ENCODE measurements at regions not wholly inside any gene's neighbourhood (a gene's known extent, or its start where the extent isn't known, plus 50 kb on each side); places are given as distances from the start of the nearest gene placed in this dataset.
"Not testable (repeated sequence)": the region's sequence is repeated elsewhere in the genome, so short reads cannot be mapped to it uniquely, and the experiment has no call there.

DNA sequence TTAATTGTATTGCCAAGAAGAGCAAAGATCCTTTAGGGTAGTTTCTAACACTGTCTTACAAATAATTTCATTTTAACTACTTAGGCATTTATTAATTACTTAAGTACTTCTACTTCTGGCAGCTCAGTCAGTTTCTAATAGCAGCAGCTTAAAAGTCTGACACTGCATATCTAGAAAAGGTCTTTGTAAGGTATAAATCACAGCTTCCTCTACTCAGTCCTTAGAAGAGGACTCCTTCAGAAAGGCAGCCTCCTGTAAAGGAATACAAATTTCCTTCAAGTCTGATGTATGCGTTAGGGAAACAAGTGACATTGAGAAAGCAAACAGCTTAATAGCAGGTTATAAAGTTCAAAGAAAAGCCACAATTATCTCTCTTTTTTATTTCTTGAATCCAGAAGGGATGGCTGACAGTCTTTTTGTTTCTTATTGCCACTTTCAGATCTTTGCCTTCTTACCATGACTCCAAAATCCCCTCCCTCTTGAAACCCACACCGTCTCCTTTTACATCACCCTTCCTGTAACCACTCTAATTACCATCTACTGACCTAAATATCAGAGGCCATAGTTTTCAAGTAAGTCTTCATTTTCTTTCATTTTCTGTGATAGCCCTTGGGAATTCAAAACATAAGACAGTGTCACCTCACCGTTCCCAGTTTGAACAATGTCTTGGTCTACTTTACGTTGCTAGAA lies 109.5 kb downstream of the CGGBP1 start:
- Histone ChIP-seq H3K79me2 (ENCODE audit: insufficient read depth, low read length) (no peaks in the 10 kb centered on the region), H3K9me3 (ENCODE audit: low read depth, low read length) (no peaks in the 10 kb centered on the region), H3K27ac (ENCODE audit: low read depth, low read length) (no peak overlapping the region), H3K4me3 (ENCODE audit: insufficient read depth, low read length) (no peak overlapping the region), H3K4me2 (ENCODE audit: insufficient read depth, low read length) (no peak overlapping the region), H3K4me1 (ENCODE audit: insufficient read depth, low read length) (no peaks in the 10 kb centered on the region), H3K36me3 (ENCODE audit: insufficient read depth, low read length) (no peaks in the 10 kb centered on the region), H4K20me1 (ENCODE audit: insufficient read depth, low read length) (no peaks in the 10 kb centered on the region), H2AFZ (ENCODE audit: low read length) (no peak overlapping the region), H3K27me3 (ENCODE audit: insufficient read depth, low read length) (no peaks in the 10 kb centered on the region)
- TF ChIP-seq, protein P1, sequence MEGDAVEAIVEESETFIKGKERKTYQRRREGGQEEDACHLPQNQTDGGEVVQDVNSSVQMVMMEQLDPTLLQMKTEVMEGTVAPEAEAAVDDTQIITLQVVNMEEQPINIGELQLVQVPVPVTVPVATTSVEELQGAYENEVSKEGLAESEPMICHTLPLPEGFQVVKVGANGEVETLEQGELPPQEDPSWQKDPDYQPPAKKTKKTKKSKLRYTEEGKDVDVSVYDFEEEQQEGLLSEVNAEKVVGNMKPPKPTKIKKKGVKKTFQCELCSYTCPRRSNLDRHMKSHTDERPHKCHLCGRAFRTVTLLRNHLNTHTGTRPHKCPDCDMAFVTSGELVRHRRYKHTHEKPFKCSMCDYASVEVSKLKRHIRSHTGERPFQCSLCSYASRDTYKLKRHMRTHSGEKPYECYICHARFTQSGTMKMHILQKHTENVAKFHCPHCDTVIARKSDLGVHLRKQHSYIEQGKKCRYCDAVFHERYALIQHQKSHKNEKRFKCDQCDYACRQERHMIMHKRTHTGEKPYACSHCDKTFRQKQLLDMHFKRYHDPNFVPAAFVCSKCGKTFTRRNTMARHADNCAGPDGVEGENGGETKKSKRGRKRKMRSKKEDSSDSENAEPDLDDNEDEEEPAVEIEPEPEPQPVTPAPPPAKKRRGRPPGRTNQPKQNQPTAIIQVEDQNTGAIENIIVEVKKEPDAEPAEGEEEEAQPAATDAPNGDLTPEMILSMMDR (IDR thresholded peaks at IDR 0.05; ENCODE audit: extremely low read depth, low read depth, low read length) = no peak
- no peak for DNase-seq (ENCODE audit: insufficient read length, low spot score, missing footprints)

DNA sequence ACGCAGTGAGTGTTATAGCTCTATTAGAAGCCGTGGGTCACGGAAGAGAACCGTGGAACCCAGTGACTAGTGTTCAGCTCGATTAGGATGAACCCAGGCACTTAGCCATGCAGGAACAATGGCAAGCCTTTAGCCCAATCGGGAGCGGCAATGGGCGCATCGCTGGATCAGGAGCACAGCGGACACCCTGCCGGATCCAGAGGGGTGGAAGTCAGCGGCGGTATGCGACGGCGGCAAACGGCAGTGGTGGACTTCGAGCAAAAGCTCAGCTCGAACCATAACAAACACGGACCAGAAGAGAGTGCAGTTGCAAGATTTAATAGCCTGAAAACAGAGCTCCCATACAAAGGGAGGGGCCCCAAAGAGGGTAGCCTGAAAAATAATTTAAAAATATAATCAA lies 112.8 kb downstream of the CGGBP1 start:
- H3K27me3 ChIP-seq (ENCODE audit: insufficient read depth, low read length); H3K4me3 ChIP-seq (ENCODE audit: insufficient read depth, low read length); H3K4me1 ChIP-seq (ENCODE audit: insufficient read depth, low read length); H2AFZ ChIP-seq (ENCODE audit: low read length); H3K27ac ChIP-seq (ENCODE audit: low read depth, low read length); H3K79me2 ChIP-seq (ENCODE audit: insufficient read depth, low read length); H3K9me3 ChIP-seq (ENCODE audit: low read depth, low read length); H3K36me3 ChIP-seq (ENCODE audit: insufficient read depth, low read length); DNase-seq (ENCODE audit: insufficient read length, low spot score, missing footprints); H4K20me1 ChIP-seq (ENCODE audit: insufficient read depth, low read length); H3K4me2 ChIP-seq (ENCODE audit: insufficient read depth, low read length): not testable (repeated sequence)

DNA sequence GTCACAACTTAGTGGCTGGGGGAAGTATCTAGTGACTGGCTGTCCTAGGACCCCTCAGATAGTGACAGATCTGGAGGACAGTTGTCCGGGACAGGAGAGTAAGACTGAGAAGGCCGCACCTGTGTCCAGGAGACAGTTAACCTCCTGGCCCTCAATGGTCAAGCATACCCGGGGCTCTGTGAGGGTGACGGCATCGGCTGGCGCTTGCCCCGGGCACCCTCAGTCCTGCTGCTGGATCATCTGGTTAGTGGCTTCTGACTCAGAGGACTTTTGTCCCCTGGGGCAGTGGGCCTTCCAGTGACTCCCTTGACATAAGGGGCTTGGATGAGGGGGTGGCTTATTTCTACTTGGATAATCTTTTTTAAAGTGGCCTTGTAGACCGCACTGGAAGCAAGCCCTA lies 116.5 kb downstream of the CGGBP1 start:
- H3K4me1 ChIP-seq (ENCODE audit: insufficient read depth, low read length); H3K9me3 ChIP-seq (ENCODE audit: low read depth, low read length); H3K27me3 ChIP-seq (ENCODE audit: insufficient read depth, low read length); H2AFZ ChIP-seq (ENCODE audit: low read length); H3K36me3 ChIP-seq (ENCODE audit: insufficient read depth, low read length); H3K4me2 ChIP-seq (ENCODE audit: insufficient read depth, low read length); H3K79me2 ChIP-seq (ENCODE audit: insufficient read depth, low read length); H4K20me1 ChIP-seq (ENCODE audit: insufficient read depth, low read length); DNase-seq (ENCODE audit: insufficient read length, low spot score, missing footprints); H3K4me3 ChIP-seq (ENCODE audit: insufficient read depth, low read length); H3K27ac ChIP-seq (ENCODE audit: low read depth, low read length): not testable (repeated sequence)

DNA sequence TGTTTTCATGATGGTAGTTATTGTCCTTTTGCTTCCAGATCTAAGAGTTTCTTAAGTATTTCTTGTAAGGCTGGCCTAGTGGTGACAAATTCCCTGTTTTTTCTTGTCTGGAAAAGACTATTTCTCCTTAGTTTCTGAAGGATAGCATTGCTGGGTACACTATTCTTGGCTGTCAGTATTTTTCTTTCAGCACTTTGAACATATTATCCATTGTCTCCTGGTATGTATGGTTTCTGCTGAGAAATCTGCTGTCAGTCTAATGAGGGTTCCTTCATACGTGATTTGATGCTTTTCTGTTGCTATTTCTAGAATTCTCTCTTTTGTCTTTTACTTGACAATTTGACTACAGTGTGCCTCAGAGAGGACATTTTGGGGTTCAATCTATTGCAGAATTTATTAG lies 134.3 kb downstream of the CGGBP1 start:
- no peak for DNase-seq (ENCODE audit: insufficient read length, low spot score, missing footprints)
- Histone ChIP-seq H3K4me2 (ENCODE audit: insufficient read depth, low read length) (no peak overlapping the region), H3K4me1 (ENCODE audit: insufficient read depth, low read length) (no peaks in the 10 kb centered on the region), H3K27me3 (ENCODE audit: insufficient read depth, low read length) (no peaks in the 10 kb centered on the region), H3K4me3 (ENCODE audit: insufficient read depth, low read length) (no peak overlapping the region), H3K36me3 (ENCODE audit: insufficient read depth, low read length) (no peaks in the 10 kb centered on the region), H3K27ac (ENCODE audit: low read depth, low read length) (no peak overlapping the region), H4K20me1 (ENCODE audit: insufficient read depth, low read length) (no peaks in the 10 kb centered on the region), H3K79me2 (ENCODE audit: insufficient read depth, low read length) (no peaks in the 10 kb centered on the region), H2AFZ (ENCODE audit: low read length) (no peak overlapping the region), H3K9me3 (ENCODE audit: low read depth, low read length) (peaks cover 2% of the 10 kb centered on the region)
- TF ChIP-seq, protein P1 (IDR thresholded peaks at IDR 0.05; ENCODE audit: extremely low read depth, low read depth, low read length) = no peak

DNA sequence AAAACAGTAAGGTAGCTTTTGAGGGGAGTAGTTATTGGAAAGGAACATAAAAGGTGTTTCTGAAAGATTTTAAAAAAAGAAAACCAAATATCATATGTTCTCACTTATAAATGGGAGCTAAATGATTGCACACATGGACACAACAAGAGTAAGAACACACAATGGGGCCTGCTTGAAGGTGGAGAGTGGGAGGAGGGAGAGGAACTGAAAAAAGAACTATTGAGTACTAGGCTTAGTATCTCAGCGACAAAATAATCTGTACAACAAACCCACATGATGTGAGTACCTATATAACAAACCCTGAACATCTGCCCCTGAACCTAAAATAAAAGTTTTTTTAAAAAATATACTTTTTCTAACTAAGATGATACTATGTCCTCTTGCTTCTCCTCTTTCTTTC lies 138.3 kb downstream of the CGGBP1 start:
- DNase-seq (ENCODE audit: insufficient read length, low spot score, missing footprints) = no peak
- H3K36me3 ChIP-seq (ENCODE audit: insufficient read depth, low read length) = no peaks in the 10 kb centered on the region
- H3K4me1 ChIP-seq (ENCODE audit: insufficient read depth, low read length) = no peaks in the 10 kb centered on the region
- H4K20me1 ChIP-seq (ENCODE audit: insufficient read depth, low read length) = no peaks in the 10 kb centered on the region
- H3K4me3 ChIP-seq (ENCODE audit: insufficient read depth, low read length) = no peak overlapping the region
- H3K27ac ChIP-seq (ENCODE audit: low read depth, low read length) = no peak overlapping the region
- H3K27me3 ChIP-seq (ENCODE audit: insufficient read depth, low read length) = no peaks in the 10 kb centered on the region
- TF ChIP-seq, protein P1 (IDR thresholded peaks at IDR 0.05; ENCODE audit: extremely low read depth, low read depth, low read length) = no peak
- no peak overlapping the region for H3K4me2 ChIP-seq (ENCODE audit: insufficient read depth, low read length)
- peaks cover 2% of the 10 kb centered on the region for H3K9me3 ChIP-seq (ENCODE audit: low read depth, low read length)
- no peaks in the 10 kb centered on the region for H3K79me2 ChIP-seq (ENCODE audit: insufficient read depth, low read length)
- H2AFZ ChIP-seq (ENCODE audit: low read length) = no peak overlapping the region

All from osteoblast (primary cell).